HG03064 (cell line): ENCODE measurements at regions not wholly inside any gene's neighbourhood (a gene's known extent, or its start where the extent isn't known, plus 50 kb on each side); places are given as distances from the start of the nearest gene placed in this dataset.
"Not testable (repeated sequence)": the region's sequence is repeated elsewhere in the genome, so short reads cannot be mapped to it uniquely, and the experiment has no call there.

Experiments
- ATAC-seq: cut with Tn5 transposase; IDR thresholded peaks from one replicate; pipeline ENCODE4 v1.9.1; 2021; ENCODE audit warnings: low read depth; ENCODE audit not compliant: unreplicated experiment

GRCh38 chr22:48823941-48824340, 1003.7 kb downstream of the BRD1 start:
- ATAC-seq: no peak

GRCh38 chr22:48822278-48823233, 1005.1 kb downstream of the BRD1 start:
- ATAC-seq: no peak

- ATAC-seq: no peak
Observed at GRCh38 chr22:48821727-48822126, 1005.9 kb downstream of the BRD1 start.

- no peak for ATAC-seq
Observed at GRCh38 chr22:48821346-48821690, 1006.4 kb downstream of the BRD1 start.

- no peak for ATAC-seq
Observed at GRCh38 chr22:48820481-48821345, 1007.0 kb downstream of the BRD1 start.

GRCh38 chr22:48819961-48820360, 1007.7 kb downstream of the BRD1 start:
- no peak for ATAC-seq

GRCh38 chr22:48819232-48819631, 1008.4 kb downstream of the BRD1 start:
- no peak for ATAC-seq

- not testable (repeated sequence) for ATAC-seq
Observed at GRCh38 chr22:48817491-48817890, 1010.2 kb downstream of the BRD1 start.

GRCh38 chr22:48811885-48812284, 1015.8 kb downstream of the BRD1 start:
- no peak for ATAC-seq

GRCh38 chr22:48808038-48808960, 1019.4 kb downstream of the BRD1 start:
- no peak for ATAC-seq

GRCh38 chr22:48807155-48807554, 1020.5 kb downstream of the BRD1 start:
- no peak for ATAC-seq

GRCh38 chr22:48806227-48806781, 1021.4 kb downstream of the BRD1 start:
- ATAC-seq: no peak

GRCh38 chr22:48805516-48805915, 1022.2 kb downstream of the BRD1 start:
- ATAC-seq: no peak

- ATAC-seq: no peak
Observed at GRCh38 chr22:48804811-48805301, 1022.8 kb downstream of the BRD1 start.

GRCh38 chr22:48803948-48804810, 1023.5 kb downstream of the BRD1 start:
- ATAC-seq: no peak

GRCh38 chr22:48803171-48803947, 1024.3 kb downstream of the BRD1 start:
- ATAC-seq: no peak

GRCh38 chr22:48802576-48802975, 1025.1 kb downstream of the BRD1 start:
- ATAC-seq: no peak

- no peak for ATAC-seq
Observed at GRCh38 chr22:48800886-48801607, 1026.6 kb downstream of the BRD1 start.
